Activated CD4-positive, alpha-beta T cell treated with anti-CD3 and anti-CD28 coated beads, Interleukin-10, Interleukin-2, amounts not matched to agents 100 ng/mL and 50 ng/mL, durations not matched to agents 16 hours and 8 hours (primary cell): ENCODE measurements at regions not wholly inside any gene's neighbourhood (a gene's known extent, or its start where the extent isn't known, plus 50 kb on each side); places are given as distances from the start of the nearest gene placed in this dataset.
"Not testable (repeated sequence)": the region's sequence is repeated elsewhere in the genome, so short reads cannot be mapped to it uniquely, and the experiment has no call there.

Source experiments
- DNase-seq: peaks from one replicate; pipeline ENCODE4 v3.0.0-alpha.2; 2020

DNA sequence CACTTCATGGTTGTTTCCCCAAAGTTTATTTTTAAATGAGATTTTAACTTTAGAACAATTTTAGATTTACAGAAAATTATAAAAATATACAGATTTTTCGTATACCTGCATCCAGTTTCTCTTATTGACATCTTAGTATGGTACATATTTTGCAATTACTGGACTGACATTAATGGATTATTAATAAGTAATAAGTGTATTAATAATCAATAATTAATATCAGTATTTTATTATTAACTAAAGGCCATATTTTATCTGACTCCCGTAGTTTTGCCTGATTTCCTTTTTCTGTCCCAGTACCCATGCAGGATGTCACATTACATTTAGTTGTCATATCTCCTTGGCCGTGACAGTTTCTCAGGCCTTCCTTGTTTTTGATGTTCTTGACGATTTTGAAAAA is 307.0 kb downstream of the C6orf118 start:
- DNase-seq: no peak

- no peak for DNase-seq
Measured at GRCh38 chr6:165001502-165002157, 307.8 kb downstream of the C6orf118 start.

DNA sequence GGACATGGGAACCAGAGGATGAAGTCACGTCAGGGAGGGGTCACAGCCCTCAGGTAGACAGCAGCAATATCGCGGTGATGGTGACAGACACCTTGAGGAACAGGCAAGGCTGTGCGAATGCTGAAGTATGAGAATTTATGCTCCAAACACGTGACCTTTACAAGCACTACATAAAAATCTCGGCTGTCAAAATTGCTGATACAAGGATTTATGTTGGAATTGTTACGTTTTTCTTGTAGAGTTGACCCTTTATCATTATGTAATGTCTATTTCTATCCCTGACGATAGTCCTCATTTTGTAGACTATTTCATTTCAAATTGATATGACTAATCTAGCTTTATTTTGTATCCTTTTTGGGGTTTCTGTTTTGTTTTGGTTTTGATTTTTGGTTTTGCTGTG is 311.1 kb downstream of the C6orf118 start:
- DNase-seq: no peak

GRCh38 chr6:164996838-164997237 is 312.6 kb downstream of the C6orf118 start:
- DNase-seq: no peak

DNA sequence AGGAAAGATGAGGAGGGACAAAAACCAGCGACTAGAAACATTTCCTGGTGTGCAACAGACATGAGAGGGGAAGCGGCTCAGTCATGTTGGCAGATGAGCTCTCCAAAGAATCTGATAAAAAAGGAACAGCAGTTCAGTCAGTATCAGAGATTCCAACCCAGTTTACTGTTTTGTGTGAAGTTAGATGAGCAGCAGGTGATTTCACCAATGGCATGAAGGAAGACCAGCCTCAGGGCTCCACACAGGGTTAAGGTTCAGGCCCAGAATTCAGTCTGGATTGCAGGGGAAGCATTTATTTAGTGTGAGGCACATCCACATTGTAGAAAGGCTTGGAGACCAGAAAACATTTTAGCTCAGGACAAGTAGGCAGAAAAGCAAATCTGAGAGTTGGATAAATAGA is 317.8 kb downstream of the C6orf118 start:
- DNase-seq: no peak

GRCh38 chr6:164990901-164991300 is 318.5 kb downstream of the C6orf118 start:
- no peak for DNase-seq

DNA sequence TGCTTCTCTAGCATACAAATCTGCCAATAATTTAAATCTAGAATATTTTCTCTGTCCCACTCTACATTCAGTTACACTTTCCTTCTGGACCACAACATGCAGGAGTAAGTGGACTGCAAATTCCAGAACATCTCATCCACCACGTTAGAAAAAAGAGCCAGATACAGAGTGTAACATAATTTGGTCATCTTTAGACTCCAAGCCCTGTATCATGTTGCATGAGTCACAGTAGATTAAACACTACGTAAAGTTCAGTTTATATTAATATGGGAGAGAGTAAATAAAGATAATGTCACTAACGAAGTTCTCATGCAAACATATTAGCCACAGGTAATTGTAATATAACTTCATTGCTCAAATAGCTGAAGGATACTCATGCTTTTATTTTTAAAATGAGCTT is 327.0 kb downstream of the C6orf118 start:
- DNase-seq: no peak

- no peak for DNase-seq
Measured at GRCh38 chr6:164967102-164967501, 342.3 kb downstream of the C6orf118 start.

DNA sequence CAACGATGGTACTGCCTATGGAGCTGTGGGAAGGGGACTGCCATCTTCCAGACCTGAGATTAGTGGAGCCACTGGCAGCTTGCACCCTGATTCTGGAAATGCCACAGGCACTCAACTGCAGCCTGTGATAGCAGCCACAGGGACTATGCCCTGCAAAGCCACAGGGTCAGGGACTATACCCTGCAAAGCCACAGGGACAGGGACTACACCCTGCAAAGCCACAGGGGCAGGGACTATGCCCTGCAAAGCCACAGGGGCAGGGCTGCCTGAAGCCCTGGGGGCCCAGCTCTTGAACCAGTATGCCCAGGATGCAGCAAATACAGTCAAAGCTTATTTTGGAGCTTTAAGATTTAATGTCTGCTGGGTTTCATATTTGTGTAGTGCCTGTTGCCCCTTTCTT is 346.6 kb downstream of the C6orf118 start:
- DNase-seq: no peak

DNA sequence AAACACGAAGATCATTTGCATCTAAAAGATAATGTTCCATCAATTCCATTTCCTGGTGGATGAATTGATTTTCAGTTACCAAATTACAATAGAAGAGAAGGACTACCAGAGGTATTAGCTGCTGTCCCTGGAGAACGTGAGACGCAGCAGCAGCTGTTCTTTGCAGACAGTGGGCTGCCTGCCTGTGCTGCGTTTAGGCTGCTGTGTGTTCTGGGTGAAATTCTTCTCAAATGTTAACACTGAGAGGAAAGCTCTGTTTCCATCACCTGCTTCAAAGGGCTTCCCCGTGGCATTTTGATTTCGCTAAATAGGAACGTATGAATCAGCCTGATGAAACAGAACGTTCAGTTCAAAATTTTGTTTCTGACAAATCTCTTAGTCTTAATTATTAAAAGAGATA is 362.2 kb downstream of the C6orf118 start:
- DNase-seq: no peak

- DNase-seq: no peak
Measured at GRCh38 chr6:164942271-164942670, 367.1 kb downstream of the C6orf118 start.

GRCh38 chr6:164933238-164933794 is 376.1 kb downstream of the C6orf118 start:
- not testable (repeated sequence) for DNase-seq

DNA sequence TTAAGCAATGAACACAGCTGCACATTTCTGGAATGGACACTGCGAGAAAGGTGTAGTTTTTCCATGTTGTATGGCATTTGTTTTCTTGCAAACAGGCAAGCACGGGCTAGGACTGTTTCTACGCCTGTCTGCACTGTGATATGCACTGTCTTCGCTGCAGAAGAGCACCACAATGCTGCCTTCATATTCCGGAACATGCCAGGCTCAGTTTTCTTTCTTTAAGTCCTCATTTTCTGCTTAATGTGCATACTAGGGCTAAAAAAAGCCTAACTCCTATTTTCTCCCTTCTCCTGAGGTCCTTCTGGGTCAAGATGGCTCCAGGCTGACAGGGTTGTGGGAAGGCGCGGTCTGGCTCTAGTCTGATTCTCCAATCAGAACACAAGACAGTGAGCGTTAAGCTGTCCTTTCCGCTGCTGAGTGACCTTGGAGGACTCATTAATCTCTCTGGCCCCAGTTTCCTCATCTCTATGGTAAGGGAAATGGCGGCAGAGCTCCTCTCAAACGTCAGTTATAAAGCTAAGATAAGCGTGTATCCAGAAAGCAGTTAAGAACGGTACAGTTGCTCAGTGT is 379.9 kb downstream of the C6orf118 start:
- DNase-seq: no peak

DNA sequence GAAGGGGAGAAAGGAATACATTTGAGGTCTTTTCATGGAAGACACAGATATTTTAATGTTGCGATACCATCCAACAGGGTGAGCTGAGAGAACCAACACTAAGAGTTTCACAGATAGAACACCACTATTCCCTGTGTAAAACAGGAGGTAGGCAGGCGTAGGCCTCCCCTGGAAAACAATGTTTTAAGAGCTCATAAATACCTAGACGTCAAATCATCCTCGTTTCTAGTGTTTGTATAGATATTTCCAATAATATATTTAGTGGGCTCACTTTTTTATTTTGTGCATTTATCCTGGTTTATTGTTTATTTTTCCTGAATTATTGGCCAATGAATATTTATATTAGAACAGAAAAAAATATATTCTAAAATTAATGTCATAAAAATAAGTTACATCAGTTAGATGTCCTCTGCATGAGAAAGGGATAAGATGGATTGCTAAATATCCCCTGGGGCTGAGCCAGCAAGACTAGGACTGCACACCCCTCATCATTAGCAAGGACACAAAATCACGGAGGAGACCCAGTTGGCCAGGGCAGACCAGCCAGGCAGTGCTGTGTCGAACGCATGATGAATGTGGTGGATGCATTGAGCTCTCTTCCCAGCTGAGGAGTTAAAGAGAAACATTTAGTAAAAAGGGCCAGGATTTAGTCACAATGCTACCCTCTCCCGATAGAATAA is 380.5 kb downstream of the C6orf118 start:
- DNase-seq: no peak

- no peak for DNase-seq
Measured at GRCh38 chr6:164928057-164928727, 381.2 kb downstream of the C6orf118 start.

DNA sequence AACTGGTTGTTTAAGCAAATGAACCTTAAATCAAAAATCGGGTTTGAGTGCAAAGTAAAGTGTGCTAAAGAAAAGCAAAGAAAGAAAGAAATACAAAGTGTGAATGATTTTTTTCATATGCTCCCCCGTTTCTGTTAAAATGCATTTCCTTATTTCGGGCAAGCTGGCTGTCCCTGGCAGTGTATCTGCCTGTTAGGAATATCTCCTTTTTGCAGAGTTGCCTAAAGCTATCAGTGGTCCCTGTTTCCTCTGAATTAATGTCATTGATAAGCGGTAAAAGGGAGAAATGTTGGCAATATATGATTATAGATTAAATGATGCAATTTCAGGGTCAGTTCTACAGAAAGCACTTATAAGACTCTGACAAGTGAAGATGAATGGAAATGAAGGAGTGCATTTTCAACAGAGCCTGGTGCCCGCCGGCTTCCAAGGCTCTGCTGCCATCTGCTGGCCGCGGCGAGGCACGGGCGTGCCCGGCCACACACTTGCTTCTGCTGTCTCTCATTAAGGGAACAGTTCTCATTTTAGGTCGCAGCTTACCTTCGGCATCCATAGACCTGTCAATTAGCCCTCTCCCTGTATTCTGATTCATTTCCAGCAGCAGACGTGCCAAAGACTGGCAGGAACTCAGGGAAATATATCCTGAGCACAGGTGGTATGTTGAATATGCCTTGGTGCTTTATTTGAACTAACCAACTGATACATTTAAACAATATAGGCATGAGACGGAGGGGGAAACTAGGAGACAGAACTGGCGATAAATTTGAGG is 381.9 kb downstream of the C6orf118 start:
- peak; percentile 66 for DNase-seq

DNA sequence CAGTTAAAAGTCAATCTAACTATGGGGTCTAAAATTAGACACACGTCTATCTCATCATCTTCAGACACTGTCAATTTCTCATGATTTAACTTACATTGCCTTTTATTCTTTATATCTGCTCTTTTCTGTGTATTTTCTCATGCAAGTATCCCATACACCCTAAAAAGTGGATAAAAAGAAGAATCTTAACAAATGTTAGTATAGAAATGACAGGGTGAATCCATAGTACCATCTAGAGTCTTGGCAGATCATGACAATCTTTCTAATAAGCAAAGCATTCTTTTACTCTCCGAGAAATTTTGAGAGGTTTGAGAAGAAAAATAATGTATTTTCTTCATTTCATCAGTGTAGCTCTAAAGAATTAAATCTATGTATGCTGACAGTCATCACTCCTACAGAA is 382.7 kb downstream of the C6orf118 start:
- no peak for DNase-seq

- no peak for DNase-seq
Measured at GRCh38 chr6:164925681-164926530, 383.5 kb downstream of the C6orf118 start.

- no peak for DNase-seq
Measured at GRCh38 chr6:164924674-164925073, 384.7 kb downstream of the C6orf118 start.

DNA sequence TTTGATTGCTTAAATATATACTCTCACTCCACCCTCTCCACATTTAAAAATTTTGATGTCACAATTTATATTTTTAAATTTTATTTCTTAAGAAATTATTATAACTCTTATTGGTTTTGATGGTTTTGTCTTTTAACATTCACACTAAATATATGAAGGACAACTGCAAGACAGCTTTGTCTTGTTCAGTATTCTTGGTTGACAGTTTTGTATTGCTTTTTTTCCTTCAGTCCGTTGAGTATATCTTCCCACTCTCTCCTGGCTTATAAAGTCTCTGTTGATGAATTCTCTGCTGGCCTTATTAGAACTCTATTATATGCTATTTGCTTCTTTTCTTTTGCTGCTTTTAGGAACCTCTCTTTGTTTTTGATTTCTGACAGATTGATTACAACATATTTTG is 392.2 kb downstream of the C6orf118 start:
- no peak for DNase-seq

GRCh38 chr6:164916087-164916486 is 393.3 kb downstream of the C6orf118 start:
- no peak for DNase-seq
